ENCODE measurements at regions not wholly inside any gene's neighbourhood (a gene's known extent, or its start where the extent isn't known, plus 50 kb on each side); places are given as distances from the start of the nearest gene placed in this dataset.

DNA sequence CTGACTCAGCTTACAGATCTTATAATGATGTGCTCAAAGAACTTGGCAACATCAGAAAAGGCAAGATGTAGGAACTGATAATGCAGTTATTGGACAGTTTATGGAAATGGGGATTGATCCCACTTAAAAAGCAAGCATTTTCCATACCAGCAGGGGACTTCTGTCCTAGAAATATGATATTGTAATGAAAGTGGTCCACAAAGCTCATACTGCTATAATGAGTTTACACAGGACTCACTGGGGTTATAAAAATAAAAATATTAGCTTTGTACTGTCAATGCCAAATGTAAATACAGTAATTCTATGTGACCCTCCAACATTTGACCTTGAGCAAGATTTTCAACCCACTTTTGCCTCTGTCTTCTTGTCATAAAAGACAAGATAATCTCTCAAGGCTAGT is 145.5 kb upstream of the SEM1 start:
- Histone ChIP-seq H3K27ac (no peak overlapping the region), H3K4me3 (no peak overlapping the region), H3K27me3 (no peaks in the 10 kb centered on the region), H3K9me3 (no peaks in the 10 kb centered on the region), H3K36me3 (no peaks in the 10 kb centered on the region), H3K4me1 (no peaks in the 10 kb centered on the region)
- TF ChIP-seq, protein P1, sequence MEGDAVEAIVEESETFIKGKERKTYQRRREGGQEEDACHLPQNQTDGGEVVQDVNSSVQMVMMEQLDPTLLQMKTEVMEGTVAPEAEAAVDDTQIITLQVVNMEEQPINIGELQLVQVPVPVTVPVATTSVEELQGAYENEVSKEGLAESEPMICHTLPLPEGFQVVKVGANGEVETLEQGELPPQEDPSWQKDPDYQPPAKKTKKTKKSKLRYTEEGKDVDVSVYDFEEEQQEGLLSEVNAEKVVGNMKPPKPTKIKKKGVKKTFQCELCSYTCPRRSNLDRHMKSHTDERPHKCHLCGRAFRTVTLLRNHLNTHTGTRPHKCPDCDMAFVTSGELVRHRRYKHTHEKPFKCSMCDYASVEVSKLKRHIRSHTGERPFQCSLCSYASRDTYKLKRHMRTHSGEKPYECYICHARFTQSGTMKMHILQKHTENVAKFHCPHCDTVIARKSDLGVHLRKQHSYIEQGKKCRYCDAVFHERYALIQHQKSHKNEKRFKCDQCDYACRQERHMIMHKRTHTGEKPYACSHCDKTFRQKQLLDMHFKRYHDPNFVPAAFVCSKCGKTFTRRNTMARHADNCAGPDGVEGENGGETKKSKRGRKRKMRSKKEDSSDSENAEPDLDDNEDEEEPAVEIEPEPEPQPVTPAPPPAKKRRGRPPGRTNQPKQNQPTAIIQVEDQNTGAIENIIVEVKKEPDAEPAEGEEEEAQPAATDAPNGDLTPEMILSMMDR (IDR thresholded peaks at IDR 0.05): no peak
- intact Hi-C loops (cut with DNase I): no loop called here
- FAIRE-seq (no peak), DNase-seq (no peak), ATAC-seq (no peak)

DNA sequence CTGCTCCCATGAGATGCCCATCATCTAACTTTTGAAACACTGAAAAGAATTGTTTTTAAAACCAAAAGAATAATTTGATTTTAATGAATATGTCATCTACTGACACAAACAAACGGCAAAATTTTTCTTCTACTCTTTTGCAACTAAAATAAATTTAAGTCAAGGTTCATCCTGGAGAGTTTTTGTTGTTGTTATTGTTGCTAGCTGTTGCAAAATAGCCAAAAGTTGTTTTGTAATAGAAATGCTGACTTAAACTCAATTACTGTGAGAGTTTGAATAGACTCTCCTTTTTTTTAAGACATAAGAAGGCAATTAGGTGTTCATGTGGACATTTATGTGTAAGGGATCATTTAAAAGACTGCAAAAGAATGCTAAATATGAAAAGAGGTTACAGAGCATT is 146.0 kb upstream of the SEM1 start:
- TF ChIP-seq, protein P1 (IDR thresholded peaks at IDR 0.05): no peak
- H3K4me3 ChIP-seq: no peak overlapping the region
- H3K27me3 ChIP-seq: no peaks in the 10 kb centered on the region
- DNase-seq (no peak), FAIRE-seq (no peak), ATAC-seq (no peak)
- intact Hi-C loops (cut with DNase I): no loop called here
- H3K36me3 ChIP-seq: no peaks in the 10 kb centered on the region
- no peaks in the 10 kb centered on the region for H3K9me3 ChIP-seq
- no peak overlapping the region for H3K27ac ChIP-seq
- no peaks in the 10 kb centered on the region for H3K4me1 ChIP-seq
- 51 to 55% methylated on average over 1 of the region's 1 CpG for WGBS, 2 donors

DNA sequence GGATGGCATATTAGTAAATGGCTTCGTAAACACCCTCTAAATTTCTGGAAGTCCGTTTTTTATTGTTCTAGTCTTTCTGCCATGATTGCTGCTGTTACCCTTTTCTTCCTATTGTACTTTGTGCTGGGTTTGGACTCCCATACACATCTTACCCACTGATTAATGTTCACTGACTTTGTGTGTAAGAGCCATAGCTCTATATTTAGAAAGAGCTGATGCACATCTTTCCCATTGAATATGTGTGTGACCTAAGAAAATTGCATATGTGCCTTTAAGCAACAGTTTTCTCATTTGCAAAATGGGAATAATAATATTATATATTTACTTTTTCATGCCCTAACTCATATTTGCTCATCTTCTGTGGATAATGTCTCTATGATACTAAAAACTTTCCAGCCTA is 135.8 kb upstream of the DLX6 start:
- Histone ChIP-seq H3K27ac (no peak overlapping the region), H3K4me3 (no peak overlapping the region), H3K4me1 (no peaks in the 10 kb centered on the region), H3K27me3 (no peaks in the 10 kb centered on the region), H3K36me3 (no peaks in the 10 kb centered on the region), H3K9me3 (no peaks in the 10 kb centered on the region)
- FAIRE-seq (no peak), DNase-seq (no peak), ATAC-seq (no peak)
- intact Hi-C loops (cut with DNase I): no loop called here
- TF ChIP-seq, protein P1 (IDR thresholded peaks at IDR 0.05): no peak
- 48 to 59% methylated on average over 2 of the region's 2 CpGs for WGBS, 2 donors

DNA sequence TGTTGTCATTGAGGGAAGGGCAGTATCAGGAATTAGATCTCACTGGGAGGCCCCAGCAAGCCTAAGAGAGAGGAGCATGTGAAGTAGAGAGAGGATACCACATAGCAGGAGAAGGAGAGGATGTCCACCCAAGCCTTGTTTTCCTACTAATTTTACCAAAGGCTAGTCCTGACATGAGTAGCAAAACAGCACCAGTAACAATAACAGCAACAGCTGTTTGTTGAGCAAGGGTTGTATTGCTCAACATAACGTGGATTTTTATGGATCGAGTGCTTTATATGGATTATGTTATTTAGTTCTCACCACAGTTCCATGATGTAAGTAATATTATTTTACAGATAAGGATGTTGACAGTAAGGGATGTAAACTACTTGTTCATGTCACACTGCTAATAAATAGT is 135.2 kb upstream of the DLX6 start:
- Histone ChIP-seq H3K27me3 (no peaks in the 10 kb centered on the region), H3K4me3 (no peak overlapping the region), H3K9me3 (no peaks in the 10 kb centered on the region), H3K27ac (no peak overlapping the region), H3K4me1 (no peaks in the 10 kb centered on the region), H3K36me3 (no peaks in the 10 kb centered on the region)
- TF ChIP-seq, protein P1 (IDR thresholded peaks at IDR 0.05): no peak
- 52 to 58% methylated on average over 2 of the region's 2 CpGs for WGBS, 2 donors
- intact Hi-C loops (cut with DNase I): no loop called here
- DNase-seq (no peak), FAIRE-seq (no peak), ATAC-seq (no peak)

DNA sequence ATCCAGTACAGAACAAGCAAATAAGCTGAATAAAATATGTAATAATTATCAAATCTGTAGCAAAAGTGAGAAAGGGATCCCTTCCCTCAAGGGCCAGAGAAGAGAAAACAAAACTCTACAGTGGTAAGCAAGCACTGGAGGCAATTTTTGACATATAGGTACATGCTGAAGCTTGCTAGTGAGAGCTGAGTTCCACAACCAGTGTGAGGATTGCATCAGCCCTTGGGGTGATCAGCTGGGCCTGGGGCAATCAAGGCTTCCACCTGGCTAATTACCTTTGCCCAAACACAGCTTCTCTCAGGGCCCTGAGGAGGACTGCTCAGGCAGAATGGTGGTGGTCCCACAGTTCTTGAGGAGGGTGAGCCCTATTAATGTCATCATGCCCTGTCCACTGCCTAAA is 134.4 kb upstream of the DLX6 start:
- TF ChIP-seq, protein P1 (IDR thresholded peaks at IDR 0.05): no peak
- FAIRE-seq (no peak), ATAC-seq (no peak), DNase-seq (no peak)
- intact Hi-C loops (cut with DNase I): no loop called here
- Histone ChIP-seq H3K27me3 (no peaks in the 10 kb centered on the region), H3K36me3 (no peaks in the 10 kb centered on the region), H3K27ac (no peak overlapping the region), H3K4me1 (no peaks in the 10 kb centered on the region), H3K9me3 (no peaks in the 10 kb centered on the region), H3K4me3 (no peak overlapping the region)
